ENCODE measurements at regions not wholly inside any gene's neighbourhood (a gene's known extent, or its start where the extent isn't known, plus 50 kb on each side); places are given as distances from the start of the nearest gene placed in this dataset.

DNA sequence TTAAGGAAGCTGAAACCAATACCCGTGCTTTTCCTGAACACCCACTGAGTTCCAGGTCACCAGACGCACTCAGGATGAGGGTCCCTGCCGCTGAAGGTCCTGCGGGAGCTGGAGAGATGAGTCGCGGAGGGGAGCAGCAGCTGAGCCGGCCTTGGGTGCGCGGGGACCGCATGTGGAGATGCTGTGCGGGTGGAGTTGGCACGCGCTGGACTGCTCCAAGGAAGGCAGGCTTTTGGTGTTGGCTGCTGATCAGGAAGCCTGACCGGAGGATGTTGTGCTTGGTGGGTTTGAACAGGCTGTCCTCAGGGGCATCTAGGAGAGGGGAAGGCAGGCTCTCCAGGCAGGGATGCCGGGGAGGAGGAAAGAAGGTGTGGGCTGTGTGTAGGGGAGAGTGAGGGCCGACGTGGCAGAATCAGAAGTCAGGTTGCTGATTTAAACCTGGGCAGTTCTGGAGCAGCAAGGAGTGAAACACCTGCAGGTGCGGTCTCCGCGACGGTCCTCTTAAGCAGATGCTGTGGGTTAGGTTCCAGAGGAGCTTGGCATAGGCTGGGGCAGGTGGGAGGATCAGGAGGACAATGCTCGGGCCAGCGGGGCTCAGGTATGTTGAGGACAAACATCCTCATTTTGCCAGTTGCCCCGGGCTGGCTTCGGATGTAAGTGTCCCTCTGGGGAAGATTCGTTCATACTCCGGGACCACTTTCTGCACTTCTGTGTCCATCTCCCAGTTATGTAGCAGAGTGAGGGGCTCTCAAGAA is 197.5 kb upstream of the B3GAT1 start:
- no peak for TF ChIP-seq POLR2A (IDR thresholded peaks at IDR 0.05)
- TF ChIP-seq, protein P1, sequence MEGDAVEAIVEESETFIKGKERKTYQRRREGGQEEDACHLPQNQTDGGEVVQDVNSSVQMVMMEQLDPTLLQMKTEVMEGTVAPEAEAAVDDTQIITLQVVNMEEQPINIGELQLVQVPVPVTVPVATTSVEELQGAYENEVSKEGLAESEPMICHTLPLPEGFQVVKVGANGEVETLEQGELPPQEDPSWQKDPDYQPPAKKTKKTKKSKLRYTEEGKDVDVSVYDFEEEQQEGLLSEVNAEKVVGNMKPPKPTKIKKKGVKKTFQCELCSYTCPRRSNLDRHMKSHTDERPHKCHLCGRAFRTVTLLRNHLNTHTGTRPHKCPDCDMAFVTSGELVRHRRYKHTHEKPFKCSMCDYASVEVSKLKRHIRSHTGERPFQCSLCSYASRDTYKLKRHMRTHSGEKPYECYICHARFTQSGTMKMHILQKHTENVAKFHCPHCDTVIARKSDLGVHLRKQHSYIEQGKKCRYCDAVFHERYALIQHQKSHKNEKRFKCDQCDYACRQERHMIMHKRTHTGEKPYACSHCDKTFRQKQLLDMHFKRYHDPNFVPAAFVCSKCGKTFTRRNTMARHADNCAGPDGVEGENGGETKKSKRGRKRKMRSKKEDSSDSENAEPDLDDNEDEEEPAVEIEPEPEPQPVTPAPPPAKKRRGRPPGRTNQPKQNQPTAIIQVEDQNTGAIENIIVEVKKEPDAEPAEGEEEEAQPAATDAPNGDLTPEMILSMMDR (IDR thresholded peaks at IDR 0.05): no peak

All from right lobe of liver (tissue), 4 donors.